ENCODE measurements at regions not wholly inside any gene's neighbourhood (a gene's known extent, or its start where the extent isn't known, plus 50 kb on each side); places are given as distances from the start of the nearest gene placed in this dataset.

DNA sequence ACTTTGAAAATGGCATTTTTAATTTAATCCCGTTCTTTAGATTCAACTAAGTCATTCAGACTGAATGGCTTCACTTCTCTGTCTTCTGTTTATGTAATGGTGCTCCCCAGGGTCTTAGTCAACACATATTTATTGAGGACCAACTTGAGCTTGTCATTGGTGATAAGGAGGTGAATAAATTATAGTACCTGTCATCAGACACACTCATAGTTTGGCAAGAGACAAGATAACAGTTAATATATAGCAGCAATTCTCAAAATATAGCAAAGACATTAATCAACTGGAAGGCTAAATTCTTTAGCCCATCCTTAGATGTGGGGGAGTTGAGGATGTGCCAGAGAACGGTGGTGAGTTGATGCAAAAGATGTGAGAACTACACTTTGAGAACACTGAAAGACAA lies 78.4 kb downstream of the MACIR start:
- TF ChIP-seq, protein P1, sequence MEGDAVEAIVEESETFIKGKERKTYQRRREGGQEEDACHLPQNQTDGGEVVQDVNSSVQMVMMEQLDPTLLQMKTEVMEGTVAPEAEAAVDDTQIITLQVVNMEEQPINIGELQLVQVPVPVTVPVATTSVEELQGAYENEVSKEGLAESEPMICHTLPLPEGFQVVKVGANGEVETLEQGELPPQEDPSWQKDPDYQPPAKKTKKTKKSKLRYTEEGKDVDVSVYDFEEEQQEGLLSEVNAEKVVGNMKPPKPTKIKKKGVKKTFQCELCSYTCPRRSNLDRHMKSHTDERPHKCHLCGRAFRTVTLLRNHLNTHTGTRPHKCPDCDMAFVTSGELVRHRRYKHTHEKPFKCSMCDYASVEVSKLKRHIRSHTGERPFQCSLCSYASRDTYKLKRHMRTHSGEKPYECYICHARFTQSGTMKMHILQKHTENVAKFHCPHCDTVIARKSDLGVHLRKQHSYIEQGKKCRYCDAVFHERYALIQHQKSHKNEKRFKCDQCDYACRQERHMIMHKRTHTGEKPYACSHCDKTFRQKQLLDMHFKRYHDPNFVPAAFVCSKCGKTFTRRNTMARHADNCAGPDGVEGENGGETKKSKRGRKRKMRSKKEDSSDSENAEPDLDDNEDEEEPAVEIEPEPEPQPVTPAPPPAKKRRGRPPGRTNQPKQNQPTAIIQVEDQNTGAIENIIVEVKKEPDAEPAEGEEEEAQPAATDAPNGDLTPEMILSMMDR (IDR thresholded peaks at IDR 0.05): no peak
- no peak for TF ChIP-seq EZH2 (IDR thresholded peaks at IDR 0.05; ENCODE audit: borderline replicate concordance, insufficient read depth, low read depth, low read length, poor library complexity, severe bottlenecking)
- H3K4me3 ChIP-seq (ENCODE audit: control extremely low read depth in 1 of 5, extremely low read depth in 1 of 5, insufficient read depth in 1 of 5, low read depth in 2 of 5, low read length in 4 of 5): no peak overlapping the region
- H3K9ac ChIP-seq (ENCODE audit: low read length): no peak overlapping the region
- no peaks in the 10 kb centered on the region for H3K79me2 ChIP-seq (ENCODE audit: control insufficient read depth, insufficient read depth, low read length)
- DNase-seq: no peak
- intact Hi-C loops (cut with micrococcal nuclease): no loop called here
- Mint-ChIP-seq H3K27ac (no peak overlapping the region), H3K4me3 (no peak overlapping the region), H3K27me3 (peaks cover 3% of the 10 kb centered on the region), H3K4me1 (no peaks in the 10 kb centered on the region), H3K9me3 (ENCODE audit: insufficient read depth) (peaks cover 3% of the 10 kb centered on the region)
- no peaks in the 10 kb centered on the region for H3K36me3 ChIP-seq (replicated peaks in 1 of 2; ENCODE audit: control extremely low read depth in 1 of 2, control insufficient read depth in 1 of 2, extremely low read depth in 1 of 2, insufficient read depth in 2 of 2, low read length in 1 of 2)
- WGBS (ENCODE audit: insufficient coverage): 89% methylated on average over 1 of the region's 2 CpGs
- no peaks in the 10 kb centered on the region for H3K4me1 ChIP-seq (ENCODE audit: control insufficient read depth in 2 of 2, insufficient read depth in 2 of 2, low read length in 2 of 2)
- H3K27me3 ChIP-seq (replicated peaks in 1 of 4; ENCODE audit: control extremely low read depth in 1 of 4, control insufficient read depth in 3 of 4, insufficient read depth in 4 of 4, low read length in 3 of 4): no peaks in the 10 kb centered on the region
- ATAC-seq (ENCODE audit: low read depth): no peak
- no peak overlapping the region for H3K27ac ChIP-seq (ENCODE audit: low read length in 2 of 2)
- ChIA-PET POLR2A (no interaction called here), CTCF (no interaction called here)
- H3K4me2 ChIP-seq (replicated peaks; ENCODE audit: low read depth, low read length, poor library complexity, severe bottlenecking): no peak overlapping the region
- H3K9me3 ChIP-seq (ENCODE audit: control extremely low read depth in 1 of 3, control insufficient read depth in 2 of 3, insufficient read depth in 1 of 3, low read length in 2 of 3): no peaks in the 10 kb centered on the region
- no peaks in the 10 kb centered on the region for H4K20me1 ChIP-seq (ENCODE audit: control insufficient read depth, insufficient read depth, low read length, poor library complexity, severe bottlenecking)
- no peak overlapping the region for H2AFZ ChIP-seq (ENCODE audit: insufficient read depth, low read depth, low read length, poor library complexity, severe bottlenecking)

DNA sequence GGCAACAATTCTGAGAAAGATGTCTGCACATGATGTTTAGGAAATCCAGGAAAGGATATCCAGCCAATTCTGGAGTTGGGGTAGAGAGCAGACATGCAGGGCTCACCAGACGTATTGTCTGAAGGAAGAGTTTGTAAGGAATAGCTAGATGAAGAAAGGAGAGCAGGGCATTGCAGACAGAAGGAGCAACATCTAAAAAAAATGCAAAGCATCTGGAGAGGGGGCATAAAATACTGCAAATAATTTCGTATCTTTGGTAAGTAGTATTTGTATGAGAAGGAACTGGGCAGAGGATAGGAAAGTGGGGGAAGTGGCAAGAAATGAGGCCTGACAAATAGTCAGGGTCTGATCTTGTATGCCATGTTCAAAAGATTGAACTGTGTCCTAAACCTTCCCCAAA lies 74.8 kb downstream of the MACIR start:
- peaks cover 3% of the 10 kb centered on the region for H3K27me3 Mint-ChIP-seq
- POLR2A ChIA-PET: no interaction called here
- DNase-seq: no peak
- Histone ChIP-seq H3K79me2 (ENCODE audit: control insufficient read depth, insufficient read depth, low read length) (no peaks in the 10 kb centered on the region), H3K4me1 (ENCODE audit: control insufficient read depth in 2 of 2, insufficient read depth in 2 of 2, low read length in 2 of 2) (no peaks in the 10 kb centered on the region), H4K20me1 (ENCODE audit: control insufficient read depth, insufficient read depth, low read length, poor library complexity, severe bottlenecking) (no peaks in the 10 kb centered on the region), H3K27me3 (replicated peaks in 1 of 4; ENCODE audit: control extremely low read depth in 1 of 4, control insufficient read depth in 3 of 4, insufficient read depth in 4 of 4, low read length in 3 of 4) (no peaks in the 10 kb centered on the region), H3K27ac (ENCODE audit: low read length in 2 of 2) (no peak overlapping the region), H3K36me3 (replicated peaks in 1 of 2; ENCODE audit: control extremely low read depth in 1 of 2, control insufficient read depth in 1 of 2, extremely low read depth in 1 of 2, insufficient read depth in 2 of 2, low read length in 1 of 2) (no peaks in the 10 kb centered on the region), H3K4me2 (replicated peaks; ENCODE audit: low read depth, low read length, poor library complexity, severe bottlenecking) (no peak overlapping the region), H3K9ac (ENCODE audit: low read length) (no peak overlapping the region), H2AFZ (ENCODE audit: insufficient read depth, low read depth, low read length, poor library complexity, severe bottlenecking) (no peak overlapping the region), H3K9me3 (ENCODE audit: control extremely low read depth in 1 of 3, control insufficient read depth in 2 of 3, insufficient read depth in 1 of 3, low read length in 2 of 3) (no peaks in the 10 kb centered on the region), H3K4me3 (ENCODE audit: control extremely low read depth in 1 of 5, extremely low read depth in 1 of 5, insufficient read depth in 1 of 5, low read depth in 2 of 5, low read length in 4 of 5) (no peak overlapping the region)
- CTCF ChIA-PET: no interaction called here
- ATAC-seq (ENCODE audit: low read depth): no peak
- no peak overlapping the region for H3K27ac Mint-ChIP-seq
- TF ChIP-seq, protein P1 (IDR thresholded peaks at IDR 0.05): no peak
- no peak for TF ChIP-seq EZH2 (IDR thresholded peaks at IDR 0.05; ENCODE audit: borderline replicate concordance, insufficient read depth, low read depth, low read length, poor library complexity, severe bottlenecking)
- H3K4me1 Mint-ChIP-seq: no peaks in the 10 kb centered on the region
- 100% methylated on average over 2 of the region's 2 CpGs for WGBS (ENCODE audit: insufficient coverage)
- intact Hi-C loops (cut with micrococcal nuclease): no loop called here
- no peaks in the 10 kb centered on the region for H3K9me3 Mint-ChIP-seq (ENCODE audit: insufficient read depth)
- no peak overlapping the region for H3K4me3 Mint-ChIP-seq
